Suprapubic skin (tissue), 4 donors: ENCODE measurements at regions not wholly inside any gene's neighbourhood (a gene's known extent, or its start where the extent isn't known, plus 50 kb on each side); places are given as distances from the start of the nearest gene placed in this dataset.

ENCODE experiments used
- CTCF ChIP-seq, 2 donors: fragments of 200-600 bp in 1 of 2; fragments of 450-650 bp in 1 of 2; sonication (generic) in 1 of 2; IDR thresholded peaks; one replicate each; pipeline ENCODE4 v1.5.1; 2016 to 2019; ENCODE audit warnings: antibody characterized with exemption in 2 of 2, mild to moderate bottlenecking in 1 of 2, moderate library complexity in 1 of 2
- EP300 ChIP-seq: sonication (generic); formaldehyde crosslinking; IDR thresholded peaks from one replicate; pipeline ENCODE4 v1.6.1; 2017; ENCODE audit warnings: antibody characterized with exemption
- POLR2A ChIP-seq, 2 donors: fragments of 450-650 bp; IDR thresholded peaks; one replicate each; pipeline ENCODE4 v1.6.1; 2017; ENCODE audit warnings: antibody characterized with exemption in 2 of 2, mild to moderate bottlenecking in 2 of 2, moderate library complexity in 2 of 2
- POLR2AphosphoS5 ChIP-seq, 3 donors: sonication (generic); formaldehyde crosslinking; IDR thresholded peaks; one replicate each; pipeline ENCODE4 v1.6.1; 2017; ENCODE audit warnings: antibody characterized with exemption in 3 of 3

- TF ChIP-seq CTCF (IDR thresholded peaks at IDR 0.05) (no peak), POLR2A (IDR thresholded peaks at IDR 0.05) (no peak), EP300 (no peak), POLR2AphosphoS5 (IDR thresholded peaks at IDR 0.05) (no peak)
Observed at GRCh38 chr7:137157256-137157655, 186.3 kb downstream of the PTN start.
